ENCODE measurements at regions not wholly inside any gene's neighbourhood (a gene's known extent, or its start where the extent isn't known, plus 50 kb on each side); places are given as distances from the start of the nearest gene placed in this dataset.
A peak's percentile ranks its signal among the peaks of the same experiment; 100 is the strongest.

GRCh38 chr10:29839826-29840515, 205.2 kb upstream of the SVIL start:
- intact Hi-C loops (cut with DNase I): no loop called here
- no peak for DNase-seq (ENCODE audit: low spot score)
- no peak for ATAC-seq

- intact Hi-C loops (cut with DNase I): no loop called here
- ATAC-seq (no peak), DNase-seq (ENCODE audit: low spot score) (no peak)
Observed at GRCh38 chr10:29838539-29838938, 203.8 kb upstream of the SVIL start.

GRCh38 chr10:29837586-29837985, 202.8 kb upstream of the SVIL start:
- DNase-seq (ENCODE audit: low spot score): no peak
- no peak for ATAC-seq
- intact Hi-C loops (cut with DNase I): no loop called here

- ATAC-seq (no peak), DNase-seq (ENCODE audit: low spot score) (no peak)
- intact Hi-C loops (cut with DNase I): no loop called here
Observed at GRCh38 chr10:29836396-29836795, 201.6 kb upstream of the SVIL start.

- DNase-seq (ENCODE audit: low spot score) (no peak), ATAC-seq (peak; percentile 66)
- intact Hi-C loops (cut with DNase I): no loop called here
Observed at GRCh38 chr10:29835055-29835454, 200.3 kb upstream of the SVIL start.

GRCh38 chr10:29830531-29831512, 196.1 kb upstream of the SVIL start:
- ATAC-seq (no peak), DNase-seq (ENCODE audit: low spot score) (no peak)
- intact Hi-C loops (cut with DNase I): no loop called here

GRCh38 chr10:29829776-29830175, 195.0 kb upstream of the SVIL start:
- intact Hi-C loops (cut with DNase I): no loop called here
- ATAC-seq (no peak), DNase-seq (ENCODE audit: low spot score) (no peak)

- intact Hi-C loops (cut with DNase I): no loop called here
- ATAC-seq: peak; percentile 61
Observed at GRCh38 chr10:29828956-29829355, 194.2 kb upstream of the SVIL start.

GRCh38 chr10:29828440-29828894, 193.7 kb upstream of the SVIL start:
- peak; percentile 66 for DNase-seq (ENCODE audit: low spot score)

More at GRCh38 chr10:29828956-29829355, 194.2 kb upstream of the SVIL start:
- DNase-seq (ENCODE audit: low spot score): no peak

GRCh38 chr10:29827512-29827911, 192.7 kb upstream of the SVIL start:
- ATAC-seq: no peak
- DNase-seq (ENCODE audit: low spot score): no peak

More at GRCh38 chr10:29828440-29828894, 193.7 kb upstream of the SVIL start:
- intact Hi-C loops (cut with DNase I): no loop called here
- ATAC-seq: peak; percentile 85

GRCh38 chr10:29826801-29827450, 192.2 kb upstream of the SVIL start:
- ATAC-seq: no peak
- DNase-seq (ENCODE audit: low spot score): no peak
- intact Hi-C loops (cut with DNase I): no loop called here

More at GRCh38 chr10:29827512-29827911, 192.7 kb upstream of the SVIL start:
- intact Hi-C loops (cut with DNase I): no loop called here

GRCh38 chr10:29826221-29826620, 191.4 kb upstream of the SVIL start:
- ATAC-seq (no peak), DNase-seq (ENCODE audit: low spot score) (no peak)
- intact Hi-C loops (cut with DNase I): no loop called here

GRCh38 chr10:29823553-29824080, 188.8 kb upstream of the SVIL start:
- ATAC-seq (no peak), DNase-seq (ENCODE audit: low spot score) (no peak)
- intact Hi-C loops (cut with DNase I): no loop called here

- ATAC-seq (peak; percentile 62), DNase-seq (ENCODE audit: low spot score) (no peak)
- intact Hi-C loops (cut with DNase I): no loop called here
Observed at GRCh38 chr10:29820890-29821461, 186.2 kb upstream of the SVIL start.

- no peak for ATAC-seq
- intact Hi-C loops (cut with DNase I): no loop called here
- DNase-seq (ENCODE audit: low spot score): no peak
Observed at GRCh38 chr10:29816801-29817558, 182.2 kb upstream of the SVIL start.

GRCh38 chr10:29815572-29815971, 180.8 kb upstream of the SVIL start:
- DNase-seq (ENCODE audit: low spot score) (no peak), ATAC-seq (no peak)
- intact Hi-C loops (cut with DNase I): no loop called here

GRCh38 chr10:29811751-29812427, 177.1 kb upstream of the SVIL start:
- peak; percentile 91 for ATAC-seq
- intact Hi-C loops (cut with DNase I): no loop called here
- no peak for DNase-seq (ENCODE audit: low spot score)

- intact Hi-C loops (cut with DNase I): no loop called here
- no peak for ATAC-seq
Observed at GRCh38 chr10:29810816-29811215, 176.0 kb upstream of the SVIL start.

More at GRCh38 chr10:29810816-29811215, 176.0 kb upstream of the SVIL start:
- no peak for DNase-seq (ENCODE audit: low spot score)
